HCT116 (cell line): ENCODE measurements at regions not wholly inside any gene's neighbourhood (a gene's known extent, or its start where the extent isn't known, plus 50 kb on each side); places are given as distances from the start of the nearest gene placed in this dataset.

Source experiments
- ATAC-seq: fragments of 200-7000 bp; cut with Tn5 transposase; 2 replicates; pipeline ENCODE4 v1.9.1; 2020; ENCODE audit warnings: mild to moderate bottlenecking, moderate library complexity
- BruUV-seq: library from RNA; stranded (reverse); fragments of 400-500 nt; replicated peaks from 2 replicates; lab custom pipeline; 2021; lab: Mats Ljungman, UMichigan
- CTCF ChIA-PET: fragments of 300-600 bp; sonication (Branson Sonifier 250); formaldehyde crosslinking; loops from one replicate; lab custom pipeline; 2021; ENCODE audit warnings: antibody characterized with exemption; lab: Charles Lee
- POLR2A ChIA-PET: fragments of 300-600, 350-600 bp; sonication (Branson Sonifier 250); formaldehyde crosslinking; loops from one replicate; lab custom pipeline; 2021; ENCODE audit warnings: antibody characterized with exemption; lab: Charles Lee
- RAD21 ChIA-PET, 2 experiments: fragments of 300-600 bp; sonication (Branson Sonifier 250); formaldehyde crosslinking; loops; one replicate each; lab custom pipeline; 2023; ENCODE audit warnings: low total read pairs in 2 of 2; ENCODE audit not compliant: uncharacterized antibody in 2 of 2, unreplicated experiment in 2 of 2, low non-redundant PET in 1 of 2; lab: Charles Lee
- DNase-seq: peaks from one replicate; pipeline ENCODE4 v3.0.0-alpha.2; 2010; ENCODE audit warnings: low read depth, low spot score
- H2AFZ ChIP-seq: fragments of 200-600 bp; shearing (Covaris generic), sonication (generic); 2 replicates; pipeline ENCODE4 v1.6.1; 2017; ENCODE audit warnings: low read depth, mixed run types, mixed read lengths, antibody characterized with exemption, low read length; ENCODE audit not compliant: poor library complexity, severe bottlenecking
- H3K27ac ChIP-seq: 2 replicates; pipeline ENCODE4 v1.5.1; 2012; ENCODE audit warnings: low read depth, low read length
- H3K27me3 ChIP-seq: fragments of 200-600 bp; sonication (generic); 2 replicates; pipeline ENCODE4 v1.6.1; 2016; ENCODE audit warnings: mixed run types, low read length, mixed read lengths; ENCODE audit not compliant: insufficient read depth
- H3K36me3 ChIP-seq, 2 experiments: fragments of 200-500 bp in 1 of 2; fragments of 200-600 bp in 1 of 2; sonication (Bioruptor generic) in 1 of 2; sonication (generic) in 1 of 2; 2 replicates each; pipeline versions ENCODE4 v1.5.1 to v1.6.1; 2014 to 2016; ENCODE audit warnings: low read length in 2 of 2, inconsistent platforms in 1 of 2, mixed read lengths in 1 of 2, mixed run types in 1 of 2; ENCODE audit not compliant: insufficient read depth in 2 of 2, control insufficient read depth in 1 of 2
- H3K4me1 ChIP-seq, 2 experiments: fragments of 200-600 bp in 1 of 2; sonication (generic) in 1 of 2; 2 replicates each; pipeline versions ENCODE4 v1.5.1 to v1.6.1; 2012 to 2017; ENCODE audit warnings: low read length in 2 of 2, inconsistent platforms in 1 of 2, mild to moderate bottlenecking in 1 of 2, mixed read lengths in 1 of 2, mixed run types in 1 of 2, moderate library complexity in 1 of 2; ENCODE audit not compliant: insufficient read depth in 2 of 2, control insufficient read depth in 1 of 2
- H3K4me2 ChIP-seq: fragments of 200-600 bp; sonication (generic); 2 replicates; pipeline ENCODE4 v1.6.1; 2017; ENCODE audit warnings: mixed run types, low read length, mixed read lengths
- H3K4me3 ChIP-seq, 2 experiments: fragments of 200-600 bp in 1 of 2; sonication (generic) in 1 of 2; replicated peaks in 1 of 2; 2 replicates each; pipeline ENCODE4 v1.5.1; 2011 to 2016; ENCODE audit warnings: low read length in 2 of 2, control low read depth in 1 of 2, low read depth in 1 of 2, mild to moderate bottlenecking in 1 of 2, mixed read lengths in 1 of 2, mixed run types in 1 of 2
- H3K79me2 ChIP-seq: fragments of 200-600 bp; sonication (generic); 2 replicates; pipeline ENCODE4 v1.6.1; 2017; ENCODE audit warnings: mild to moderate bottlenecking, mixed run types, low read length, moderate library complexity, mixed read lengths; ENCODE audit not compliant: insufficient read depth
- H3K9ac ChIP-seq: fragments of 200-600 bp; sonication (generic); 2 replicates; pipeline ENCODE4 v1.6.1; 2016; ENCODE audit warnings: low read length, mixed read lengths
- H3K9me2 ChIP-seq: fragments of 200-600 bp; sonication (generic), shearing (Covaris generic); 2 replicates; pipeline ENCODE4 v1.6.1; 2017; ENCODE audit warnings: mixed run types, mild to moderate bottlenecking, moderate library complexity; ENCODE audit not compliant: insufficient read depth
- H3K9me3 ChIP-seq, 2 experiments: fragments of 200-500 bp in 1 of 2; fragments of 200-600 bp in 1 of 2; sonication (Bioruptor generic) in 1 of 2; sonication (generic) in 1 of 2; 2 replicates each; pipeline ENCODE4 v1.6.1; 2014 to 2017; ENCODE audit warnings: low read length in 2 of 2, mixed read lengths in 2 of 2, inconsistent platforms in 1 of 2, low read depth in 1 of 2, mild to moderate bottlenecking in 1 of 2, mixed run types in 1 of 2, moderate library complexity in 1 of 2; ENCODE audit not compliant: control insufficient read depth in 1 of 2, insufficient read depth in 1 of 2
- H4K20me1 ChIP-seq: fragments of 200-600 bp; sonication (generic), shearing (Covaris generic); 2 replicates; pipeline ENCODE4 v1.6.1; 2017; ENCODE audit warnings: mixed run types, mild to moderate bottlenecking, moderate library complexity; ENCODE audit not compliant: insufficient read depth
- CBX3 ChIP-seq: IDR thresholded peaks from 2 replicates; pipeline ENCODE4 v1.6.1; 2012; ENCODE audit warnings: low read depth
- CEBPB ChIP-seq: IDR thresholded peaks from 2 replicates; pipeline ENCODE4 v1.6.1; 2012; ENCODE audit warnings: low read depth
- EGR1 ChIP-seq: IDR thresholded peaks from 2 replicates; pipeline ENCODE4 v1.6.1; 2012; ENCODE audit warnings: low read depth
- FOSL1 ChIP-seq: IDR thresholded peaks from 2 replicates; pipeline ENCODE4 v1.6.1; 2012; ENCODE audit warnings: low read depth
- JUND ChIP-seq: IDR thresholded peaks from 2 replicates; pipeline ENCODE4 v1.6.1; 2012
- POLR2A ChIP-seq: IDR thresholded peaks from 2 replicates; pipeline ENCODE4 v1.7.0; 2011; ENCODE audit warnings: borderline replicate concordance; ENCODE audit not compliant: insufficient read depth, insufficient read length; ENCODE audit errors: extremely low read depth
- POLR2AphosphoS5 ChIP-seq: IDR thresholded peaks from 2 replicates; pipeline ENCODE4 v1.6.1; 2011; ENCODE audit warnings: mild to moderate bottlenecking, low read depth, low read length, moderate library complexity
- RAD21 ChIP-seq: IDR thresholded peaks from 2 replicates; pipeline ENCODE4 v1.6.1; 2012; ENCODE audit warnings: low read depth, mild to moderate bottlenecking
- SP1 ChIP-seq: IDR thresholded peaks from 2 replicates; pipeline ENCODE4 v1.6.1; 2012; ENCODE audit warnings: low read depth
- SRF ChIP-seq: IDR thresholded peaks from 2 replicates; pipeline ENCODE4 v1.6.1; 2012; ENCODE audit warnings: low read depth
- TCF7L2 ChIP-seq: IDR thresholded peaks from 2 replicates; pipeline ENCODE4 v1.7.0; 2011; ENCODE audit warnings: borderline replicate concordance, inconsistent platforms; ENCODE audit not compliant: insufficient read depth, insufficient read length; ENCODE audit errors: extremely low read depth
- ZFX ChIP-seq: fragments of 450-650 bp; IDR thresholded peaks from 2 replicates; pipeline ENCODE4 v1.6.1; 2017
- ZNF274 ChIP-seq: fragments of 200-500 bp; sonication (Bioruptor generic); IDR thresholded peaks from 2 replicates; pipeline ENCODE4 v1.6.1; 2014; ENCODE audit warnings: mild to moderate bottlenecking, low read depth, low read length, inconsistent platforms
- intact Hi-C: fragments of 100-400 bp; cut with micrococcal nuclease; formaldehyde crosslinking; loops from 2 replicates; pipeline ENCODE4 v1.10.0; 2022
- TF ChIP-seq, protein P1 (sequence below): IDR thresholded peaks from 2 replicates; pipeline ENCODE4 v1.6.1; 2011; ENCODE audit warnings: mild to moderate bottlenecking, low read length, moderate library complexity; ENCODE audit not compliant: insufficient replicate concordance; ENCODE audit errors: extremely low read depth
- TF ChIP-seq, protein P2 (sequence below): IDR thresholded peaks from 2 replicates; pipeline ENCODE4 v1.6.1; 2012
- TF ChIP-seq, protein P3 (sequence below): IDR thresholded peaks from 2 replicates; pipeline ENCODE4 v1.6.1; 2012

DNA sequence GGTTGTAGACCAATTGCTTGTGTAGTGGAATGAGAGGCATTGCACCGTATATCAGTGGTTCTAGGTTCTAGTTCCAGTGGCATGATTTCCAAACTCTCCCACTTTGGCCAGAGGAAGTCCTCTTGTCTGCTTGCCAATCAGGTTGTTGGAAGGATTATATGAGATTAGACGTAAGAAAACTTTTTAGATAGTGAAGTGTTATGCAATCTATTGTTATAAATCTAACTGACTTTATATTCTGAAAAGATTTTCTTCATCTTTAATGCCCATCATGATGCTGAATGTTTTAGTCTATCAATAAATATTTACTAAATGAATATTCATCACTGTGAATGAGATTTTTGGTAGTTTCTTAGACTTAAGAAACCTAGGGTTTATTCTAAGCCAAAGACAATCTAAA is 152.6 kb downstream of the TFPI2 start (continued):
- TF ChIP-seq ZFX (no peak), FOSL1 (no peak), TCF7L2 (no peak), POLR2AphosphoS5 (no peak), RAD21 (no peak), JUND (no peak), CEBPB (no peak), EGR1 (no peak), CBX3 (no peak), ZNF274 (no peak), POLR2A (no peak)
- TF ChIP-seq, protein P1, sequence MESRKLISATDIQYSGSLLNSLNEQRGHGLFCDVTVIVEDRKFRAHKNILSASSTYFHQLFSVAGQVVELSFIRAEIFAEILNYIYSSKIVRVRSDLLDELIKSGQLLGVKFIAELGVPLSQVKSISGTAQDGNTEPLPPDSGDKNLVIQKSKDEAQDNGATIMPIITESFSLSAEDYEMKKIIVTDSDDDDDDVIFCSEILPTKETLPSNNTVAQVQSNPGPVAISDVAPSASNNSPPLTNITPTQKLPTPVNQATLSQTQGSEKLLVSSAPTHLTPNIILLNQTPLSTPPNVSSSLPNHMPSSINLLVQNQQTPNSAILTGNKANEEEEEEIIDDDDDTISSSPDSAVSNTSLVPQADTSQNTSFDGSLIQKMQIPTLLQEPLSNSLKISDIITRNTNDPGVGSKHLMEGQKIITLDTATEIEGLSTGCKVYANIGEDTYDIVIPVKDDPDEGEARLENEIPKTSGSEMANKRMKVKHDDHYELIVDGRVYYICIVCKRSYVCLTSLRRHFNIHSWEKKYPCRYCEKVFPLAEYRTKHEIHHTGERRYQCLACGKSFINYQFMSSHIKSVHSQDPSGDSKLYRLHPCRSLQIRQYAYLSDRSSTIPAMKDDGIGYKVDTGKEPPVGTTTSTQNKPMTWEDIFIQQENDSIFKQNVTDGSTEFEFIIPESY, result no peak
- TF ChIP-seq, protein P2, sequence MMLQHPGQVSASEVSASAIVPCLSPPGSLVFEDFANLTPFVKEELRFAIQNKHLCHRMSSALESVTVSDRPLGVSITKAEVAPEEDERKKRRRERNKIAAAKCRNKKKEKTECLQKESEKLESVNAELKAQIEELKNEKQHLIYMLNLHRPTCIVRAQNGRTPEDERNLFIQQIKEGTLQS, result no peak
- TF ChIP-seq, protein P3, sequence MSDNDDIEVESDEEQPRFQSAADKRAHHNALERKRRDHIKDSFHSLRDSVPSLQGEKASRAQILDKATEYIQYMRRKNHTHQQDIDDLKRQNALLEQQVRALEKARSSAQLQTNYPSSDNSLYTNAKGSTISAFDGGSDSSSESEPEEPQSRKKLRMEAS, result no peak

DNA sequence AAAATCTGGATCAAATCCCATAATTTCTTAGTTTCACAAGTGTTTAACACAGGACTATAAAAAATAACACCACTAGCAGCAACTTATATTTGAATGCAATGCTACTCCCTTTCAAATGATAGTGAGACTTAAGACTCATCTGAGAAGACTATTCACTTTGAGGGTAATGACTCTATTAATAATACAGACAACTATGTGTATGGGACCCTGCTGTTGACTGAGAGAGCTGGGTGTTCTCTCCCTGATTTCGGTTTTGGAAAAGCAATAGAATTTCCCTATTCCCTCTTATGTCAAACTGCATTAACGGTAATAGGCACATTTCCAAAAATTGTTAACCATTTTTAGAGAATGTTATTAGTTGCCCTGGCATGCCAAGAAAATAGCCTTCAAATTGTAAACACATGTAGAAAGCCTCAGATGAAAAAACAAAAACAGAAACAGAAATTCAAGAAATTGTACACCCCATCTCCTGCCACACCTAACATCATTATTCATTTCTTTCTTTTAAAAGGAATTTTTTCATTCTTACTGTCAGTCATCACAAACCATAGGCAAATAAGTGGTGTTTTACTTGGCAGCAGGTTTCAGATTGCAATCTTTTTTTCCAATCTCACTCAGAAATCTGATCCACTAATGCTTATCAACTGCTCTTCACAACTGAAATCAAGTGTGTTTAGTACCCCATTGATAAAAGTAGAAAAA is 153.7 kb downstream of the TFPI2 start:
- Histone ChIP-seq H3K27ac (no peak overlapping the region), H3K9me3 (no peaks in the 10 kb centered on the region), H3K36me3 (no peaks in the 10 kb centered on the region), H3K27me3 (no peaks in the 10 kb centered on the region), H4K20me1 (no peaks in the 10 kb centered on the region), H3K9ac (no peak overlapping the region), H3K4me1 (no peaks in the 10 kb centered on the region), H3K79me2 (no peaks in the 10 kb centered on the region), H3K4me3 (no peak overlapping the region), H3K9me2 (no peaks in the 10 kb centered on the region), H3K4me2 (no peak overlapping the region), H2AFZ (no peak overlapping the region)
- ChIA-PET RAD21 (no interaction called here), CTCF (no interaction called here), POLR2A (no interaction called here)
- ATAC-seq, result no peak
- DNase-seq, result no peak
- BruUV-seq, result no TSS peak
- intact Hi-C loops, result no loop called here
- TF ChIP-seq SRF (no peak), SP1 (no peak)
- TF ChIP-seq, protein P1, result no peak
- TF ChIP-seq, protein P3, result no peak
